ENCODE measurements at regions not wholly inside any gene's neighbourhood (a gene's known extent, or its start where the extent isn't known, plus 50 kb on each side); places are given as distances from the start of the nearest gene placed in this dataset.

DNA sequence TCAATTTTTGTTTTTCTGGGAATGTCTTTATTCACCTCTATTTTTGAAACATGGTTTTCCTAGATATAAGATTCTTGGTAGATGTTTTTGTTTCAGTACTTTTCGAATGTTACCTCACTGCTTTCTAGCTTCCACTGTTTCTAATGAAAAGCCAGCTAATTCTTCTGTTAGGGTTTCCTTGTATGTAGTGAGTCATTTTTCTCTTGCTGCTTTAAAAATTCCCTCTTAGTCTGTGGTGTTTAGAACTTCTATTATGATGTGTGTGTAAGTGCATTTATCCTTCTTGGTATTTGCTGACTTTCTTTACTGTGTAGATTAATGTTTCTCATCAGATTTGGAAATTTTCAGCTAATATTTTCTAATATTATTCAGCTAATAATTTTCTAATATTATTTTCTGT, 151.1 kb upstream of the OSTN start:
- no peak overlapping the region for H3K4me3 ChIP-seq (ENCODE audit: low read depth, low read length, poor library complexity, severe bottlenecking)
- DNase-seq (ENCODE audit: low spot score), result no peak
- ChIA-PET CTCF (no interaction called here), POLR2A (ENCODE audit: low non-redundant PET) (no interaction called here)
- peaks cover 28% of the 10 kb centered on the region for H3K4me1 ChIP-seq (ENCODE audit: insufficient read depth, low read length, poor library complexity, severe bottlenecking)
- H3K36me3 ChIP-seq (ENCODE audit: insufficient read depth, low read length, poor library complexity, severe bottlenecking), result no peaks in the 10 kb centered on the region
- H3K9me3 ChIP-seq (ENCODE audit: low read depth, low read length, poor library complexity, severe bottlenecking), result peaks cover 6% of the 10 kb centered on the region
- BruUV-seq (replicated peaks), result no TSS peak
- no peaks in the 10 kb centered on the region for H3K27me3 ChIP-seq (replicated peaks; ENCODE audit: insufficient read depth, low read depth, low read length, poor library complexity)
- intact Hi-C loops (cut with micrococcal nuclease; ENCODE audit: unreplicated experiment), result no loop called here
- no peak overlapping the region for H3K27ac ChIP-seq (ENCODE audit: low read depth, low read length, poor library complexity, severe bottlenecking)
- TF ChIP-seq, protein P1, sequence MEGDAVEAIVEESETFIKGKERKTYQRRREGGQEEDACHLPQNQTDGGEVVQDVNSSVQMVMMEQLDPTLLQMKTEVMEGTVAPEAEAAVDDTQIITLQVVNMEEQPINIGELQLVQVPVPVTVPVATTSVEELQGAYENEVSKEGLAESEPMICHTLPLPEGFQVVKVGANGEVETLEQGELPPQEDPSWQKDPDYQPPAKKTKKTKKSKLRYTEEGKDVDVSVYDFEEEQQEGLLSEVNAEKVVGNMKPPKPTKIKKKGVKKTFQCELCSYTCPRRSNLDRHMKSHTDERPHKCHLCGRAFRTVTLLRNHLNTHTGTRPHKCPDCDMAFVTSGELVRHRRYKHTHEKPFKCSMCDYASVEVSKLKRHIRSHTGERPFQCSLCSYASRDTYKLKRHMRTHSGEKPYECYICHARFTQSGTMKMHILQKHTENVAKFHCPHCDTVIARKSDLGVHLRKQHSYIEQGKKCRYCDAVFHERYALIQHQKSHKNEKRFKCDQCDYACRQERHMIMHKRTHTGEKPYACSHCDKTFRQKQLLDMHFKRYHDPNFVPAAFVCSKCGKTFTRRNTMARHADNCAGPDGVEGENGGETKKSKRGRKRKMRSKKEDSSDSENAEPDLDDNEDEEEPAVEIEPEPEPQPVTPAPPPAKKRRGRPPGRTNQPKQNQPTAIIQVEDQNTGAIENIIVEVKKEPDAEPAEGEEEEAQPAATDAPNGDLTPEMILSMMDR (conservative IDR thresholded peaks at IDR 0.05; ENCODE audit: low read depth, low read length), result no peak
- no peak for TF ChIP-seq EZH2 (IDR thresholded peaks at IDR 0.05; ENCODE audit: borderline replicate concordance, low read depth, low read length, poor library complexity, severe bottlenecking)

- no peaks in the 10 kb centered on the region for H3K36me3 ChIP-seq (ENCODE audit: insufficient read depth, low read length, poor library complexity, severe bottlenecking)
- H3K4me3 ChIP-seq (ENCODE audit: low read depth, low read length, poor library complexity, severe bottlenecking), result no peak overlapping the region
- BruUV-seq (replicated peaks), result no TSS peak
- no peaks in the 10 kb centered on the region for H3K9me3 ChIP-seq (ENCODE audit: low read depth, low read length, poor library complexity, severe bottlenecking)
- intact Hi-C loops (cut with micrococcal nuclease; ENCODE audit: unreplicated experiment), result no loop called here
- TF ChIP-seq EZH2 (IDR thresholded peaks at IDR 0.05; ENCODE audit: borderline replicate concordance, low read depth, low read length, poor library complexity, severe bottlenecking), result no peak
- TF ChIP-seq, protein P1 (conservative IDR thresholded peaks at IDR 0.05; ENCODE audit: low read depth, low read length), result no peak
- no peak for DNase-seq (ENCODE audit: low spot score)
- H3K27ac ChIP-seq (ENCODE audit: low read depth, low read length, poor library complexity, severe bottlenecking), result no peak overlapping the region
- H3K4me1 ChIP-seq (ENCODE audit: insufficient read depth, low read length, poor library complexity, severe bottlenecking), result peaks cover 5% of the 10 kb centered on the region
- no peaks in the 10 kb centered on the region for H3K27me3 ChIP-seq (replicated peaks; ENCODE audit: insufficient read depth, low read depth, low read length, poor library complexity)
- ChIA-PET CTCF (no interaction called here), POLR2A (ENCODE audit: low non-redundant PET) (no interaction called here)
Observed at GRCh38 chr3:191030929-191031328, 168.1 kb upstream of the OSTN start.

- ChIA-PET POLR2A (ENCODE audit: low non-redundant PET) (no interaction called here), CTCF (no interaction called here)
- Histone ChIP-seq H3K4me3 (ENCODE audit: low read depth, low read length, poor library complexity, severe bottlenecking) (no peak overlapping the region), H3K4me1 (ENCODE audit: insufficient read depth, low read length, poor library complexity, severe bottlenecking) (peaks cover 5% of the 10 kb centered on the region), H3K9me3 (ENCODE audit: low read depth, low read length, poor library complexity, severe bottlenecking) (no peaks in the 10 kb centered on the region), H3K27ac (ENCODE audit: low read depth, low read length, poor library complexity, severe bottlenecking) (no peak overlapping the region), H3K27me3 (replicated peaks; ENCODE audit: insufficient read depth, low read depth, low read length, poor library complexity) (no peaks in the 10 kb centered on the region), H3K36me3 (ENCODE audit: insufficient read depth, low read length, poor library complexity, severe bottlenecking) (no peaks in the 10 kb centered on the region)
- BruUV-seq (replicated peaks), result no TSS peak
- intact Hi-C loops (cut with micrococcal nuclease; ENCODE audit: unreplicated experiment), result no loop called here
- DNase-seq (ENCODE audit: low spot score), result no peak
- TF ChIP-seq, protein P1 (conservative IDR thresholded peaks at IDR 0.05; ENCODE audit: low read depth, low read length), result no peak
- no peak for TF ChIP-seq EZH2 (IDR thresholded peaks at IDR 0.05; ENCODE audit: borderline replicate concordance, low read depth, low read length, poor library complexity, severe bottlenecking)
Observed at GRCh38 chr3:191030491-191030890, 168.0 kb upstream of the GMNC start.

Data from A673 (cell line).